ENCODE measurements at regions not wholly inside any gene's neighbourhood (a gene's known extent, or its start where the extent isn't known, plus 50 kb on each side); places are given as distances from the start of the nearest gene placed in this dataset.

DNA sequence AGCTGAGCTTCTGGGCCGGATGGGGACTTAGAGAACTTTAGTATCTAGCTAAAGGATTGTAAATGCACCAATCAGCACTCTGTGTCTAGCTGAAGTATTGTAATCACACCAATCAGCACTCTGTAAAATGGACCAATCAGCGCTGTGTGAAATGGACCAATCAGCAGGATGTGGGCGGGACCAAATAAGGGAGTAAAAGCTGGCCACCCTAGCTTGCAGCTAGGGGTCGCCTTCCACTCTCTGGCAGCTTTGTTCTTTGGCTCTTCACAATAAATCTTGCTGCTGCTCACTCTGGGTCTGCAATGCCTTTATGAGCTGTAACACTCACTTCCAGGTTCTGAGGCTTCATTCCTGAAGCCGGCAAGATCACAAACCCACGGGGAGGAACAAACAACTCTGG, 354.0 kb downstream of the PRR16 start:
- TF ChIP-seq, protein P1, sequence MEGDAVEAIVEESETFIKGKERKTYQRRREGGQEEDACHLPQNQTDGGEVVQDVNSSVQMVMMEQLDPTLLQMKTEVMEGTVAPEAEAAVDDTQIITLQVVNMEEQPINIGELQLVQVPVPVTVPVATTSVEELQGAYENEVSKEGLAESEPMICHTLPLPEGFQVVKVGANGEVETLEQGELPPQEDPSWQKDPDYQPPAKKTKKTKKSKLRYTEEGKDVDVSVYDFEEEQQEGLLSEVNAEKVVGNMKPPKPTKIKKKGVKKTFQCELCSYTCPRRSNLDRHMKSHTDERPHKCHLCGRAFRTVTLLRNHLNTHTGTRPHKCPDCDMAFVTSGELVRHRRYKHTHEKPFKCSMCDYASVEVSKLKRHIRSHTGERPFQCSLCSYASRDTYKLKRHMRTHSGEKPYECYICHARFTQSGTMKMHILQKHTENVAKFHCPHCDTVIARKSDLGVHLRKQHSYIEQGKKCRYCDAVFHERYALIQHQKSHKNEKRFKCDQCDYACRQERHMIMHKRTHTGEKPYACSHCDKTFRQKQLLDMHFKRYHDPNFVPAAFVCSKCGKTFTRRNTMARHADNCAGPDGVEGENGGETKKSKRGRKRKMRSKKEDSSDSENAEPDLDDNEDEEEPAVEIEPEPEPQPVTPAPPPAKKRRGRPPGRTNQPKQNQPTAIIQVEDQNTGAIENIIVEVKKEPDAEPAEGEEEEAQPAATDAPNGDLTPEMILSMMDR (conservative IDR thresholded peaks at IDR 0.05) = peak; percentile 23; the same call in 1 of the 2 replicates
- no peak for TF ChIP-seq EZH2 (IDR thresholded peaks at IDR 0.05; ENCODE audit: low read depth)
